GM04503 (cell line): ENCODE measurements at regions not wholly inside any gene's neighbourhood (a gene's known extent, or its start where the extent isn't known, plus 50 kb on each side); places are given as distances from the start of the nearest gene placed in this dataset.

Experiments used
- DNase-seq: peaks from one replicate; pipeline ENCODE4 v3.0.0-alpha.2; 2012; ENCODE audit warnings: low read depth

- no peak for DNase-seq
These were observed 237.1 kb upstream of the TLE4 start for GRCh38 chr9:79334711-79335110.

DNA sequence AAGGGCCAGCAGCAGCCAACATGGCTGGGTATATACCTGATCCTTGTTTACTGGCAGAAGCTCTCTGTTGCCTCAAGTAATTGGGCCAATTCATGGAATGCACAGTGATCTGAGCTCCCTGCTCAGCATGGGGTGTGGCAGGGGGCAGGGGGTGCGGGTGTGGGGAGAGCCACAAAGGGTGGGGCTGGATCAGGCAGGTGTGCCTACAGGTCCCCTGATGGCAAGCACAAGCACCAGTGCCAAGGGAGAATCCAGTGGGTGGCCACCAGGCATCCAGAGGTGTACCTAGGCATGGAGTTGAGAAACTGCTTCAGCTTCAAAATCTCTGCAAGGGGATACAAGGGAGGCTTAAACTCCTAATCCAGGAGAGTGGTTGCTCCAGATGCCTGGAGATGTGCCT, 235.8 kb upstream of the TLE4 start:
- no peak for DNase-seq

GRCh38 chr9:79341561-79341960, 230.2 kb upstream of the TLE4 start:
- no peak for DNase-seq

DNA sequence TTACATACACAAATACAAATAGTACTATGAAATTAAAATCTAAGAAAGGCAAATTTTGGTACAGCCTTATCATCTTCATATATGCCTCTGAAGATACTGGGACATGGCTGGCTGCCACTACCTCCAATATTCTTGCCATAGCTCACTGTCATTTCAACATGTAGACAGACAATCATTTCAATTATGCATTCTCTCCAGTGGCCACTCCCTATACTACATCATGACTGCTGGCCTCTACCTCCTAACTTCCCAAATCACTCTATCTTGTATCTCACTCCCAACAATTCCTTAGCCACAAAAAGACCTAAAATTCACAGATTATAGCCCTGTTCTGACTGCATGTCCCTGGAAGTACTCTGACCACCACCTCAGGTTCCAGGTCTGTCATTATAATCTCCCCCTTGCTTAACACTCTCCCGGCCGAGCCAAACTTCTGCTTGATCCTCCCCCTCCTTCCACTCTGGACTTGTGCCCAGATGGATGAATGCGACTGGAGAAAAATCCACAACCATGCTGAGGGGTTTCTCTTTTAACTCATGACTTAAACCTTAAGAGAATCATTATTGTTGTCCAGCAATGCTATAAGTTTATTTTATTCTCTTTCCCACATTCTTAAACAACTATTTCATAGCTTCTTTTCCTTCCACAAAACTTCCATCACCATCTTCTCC, 225.3 kb upstream of the TLE4 start:
- no peak for DNase-seq

DNA sequence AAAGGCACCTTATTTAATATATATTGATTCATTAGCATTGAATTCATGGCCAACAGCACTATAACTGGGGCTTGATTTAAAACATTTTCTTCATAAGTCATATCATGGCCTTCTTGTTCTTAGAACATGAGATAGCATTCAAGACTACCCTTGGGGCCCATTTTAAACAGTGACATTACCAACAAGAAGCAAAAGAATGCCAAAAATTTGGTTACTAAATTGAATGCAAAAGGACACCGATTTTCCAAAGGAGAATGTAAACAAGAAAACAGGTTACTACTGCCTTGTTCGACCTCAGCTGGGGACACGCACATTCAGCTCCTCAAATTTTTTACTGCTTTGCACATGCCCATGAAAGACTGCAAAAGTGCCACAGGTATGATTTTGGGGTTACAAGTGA, 219.4 kb upstream of the TLE4 start:
- DNase-seq: no peak

GRCh38 chr9:79353856-79354520, 217.8 kb upstream of the TLE4 start:
- DNase-seq: no peak

GRCh38 chr9:79357194-79357593, 214.6 kb upstream of the TLE4 start:
- DNase-seq: no peak

GRCh38 chr9:79357616-79358015, 214.1 kb upstream of the TLE4 start:
- no peak for DNase-seq

- no peak for DNase-seq
These were observed 211.1 kb upstream of the TLE4 start for GRCh38 chr9:79360387-79361347.

DNA sequence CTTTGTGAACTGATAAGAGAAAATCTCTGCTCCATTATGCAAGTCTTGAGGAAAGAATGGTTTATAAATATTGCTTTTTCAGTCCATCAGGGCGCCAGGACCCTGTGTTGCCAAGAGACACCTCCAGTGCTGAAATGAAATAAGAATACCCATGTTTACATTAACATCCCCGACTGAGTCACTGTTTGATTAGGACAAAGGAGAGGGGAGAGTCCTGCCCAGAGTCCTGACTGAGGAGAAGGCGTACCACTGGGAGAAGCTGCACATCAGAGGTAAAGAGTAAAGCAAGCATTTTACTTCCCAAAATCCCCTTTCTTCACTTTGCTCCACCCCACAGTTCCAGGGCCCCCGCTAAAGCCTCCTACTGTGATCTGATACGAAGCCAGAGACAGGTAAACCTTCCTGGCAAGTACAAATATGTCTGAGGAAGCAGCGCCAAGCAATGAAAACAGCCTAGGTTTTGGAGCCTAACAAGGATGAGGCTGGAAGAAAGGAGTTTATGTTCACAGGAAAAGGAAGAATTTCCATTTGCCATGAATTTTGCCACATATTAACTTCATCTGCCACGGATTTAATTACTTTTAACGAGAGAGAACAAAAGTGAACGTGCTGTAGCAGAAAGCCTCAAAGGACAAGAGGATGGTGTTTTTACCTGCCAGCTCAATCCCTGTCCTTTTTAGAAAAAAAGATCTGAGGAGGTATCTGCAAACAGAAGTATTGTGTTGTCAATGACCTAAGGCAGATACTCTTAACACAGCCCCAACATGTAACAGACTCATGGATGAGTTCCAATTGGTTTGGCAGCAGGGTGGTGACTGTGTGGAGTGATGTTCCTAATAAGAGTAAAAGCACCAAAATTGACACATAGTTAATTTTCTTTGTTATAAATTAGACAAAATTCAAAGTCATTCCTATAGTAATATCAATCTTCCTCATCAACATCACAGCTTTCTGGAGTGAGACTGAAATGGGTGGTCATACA, 209.4 kb upstream of the TLE4 start:
- DNase-seq: no peak

GRCh38 chr9:79369676-79370075, 202.1 kb upstream of the TLE4 start:
- DNase-seq: no peak

DNA sequence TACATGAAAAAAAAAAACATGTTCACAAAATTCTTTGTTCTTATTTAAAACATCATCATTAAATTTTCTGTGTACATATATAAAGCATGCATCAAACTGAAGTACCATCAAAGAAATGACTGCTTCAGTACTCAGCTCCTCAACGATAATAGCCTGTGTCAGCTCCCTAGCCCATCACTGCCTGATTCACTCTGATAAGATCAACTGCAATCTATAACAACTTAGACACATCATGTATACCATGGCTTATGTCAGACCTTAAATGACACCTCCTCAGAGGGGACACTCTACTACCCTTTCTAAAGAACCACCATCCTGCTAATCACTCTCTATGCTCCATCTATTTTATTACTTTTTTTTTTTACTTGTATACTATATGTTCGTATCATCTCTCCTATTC, 200.5 kb upstream of the TLE4 start:
- no peak for DNase-seq

- no peak for DNase-seq
These were observed 199.7 kb upstream of the TLE4 start for GRCh38 chr9:79371948-79372555.

DNA sequence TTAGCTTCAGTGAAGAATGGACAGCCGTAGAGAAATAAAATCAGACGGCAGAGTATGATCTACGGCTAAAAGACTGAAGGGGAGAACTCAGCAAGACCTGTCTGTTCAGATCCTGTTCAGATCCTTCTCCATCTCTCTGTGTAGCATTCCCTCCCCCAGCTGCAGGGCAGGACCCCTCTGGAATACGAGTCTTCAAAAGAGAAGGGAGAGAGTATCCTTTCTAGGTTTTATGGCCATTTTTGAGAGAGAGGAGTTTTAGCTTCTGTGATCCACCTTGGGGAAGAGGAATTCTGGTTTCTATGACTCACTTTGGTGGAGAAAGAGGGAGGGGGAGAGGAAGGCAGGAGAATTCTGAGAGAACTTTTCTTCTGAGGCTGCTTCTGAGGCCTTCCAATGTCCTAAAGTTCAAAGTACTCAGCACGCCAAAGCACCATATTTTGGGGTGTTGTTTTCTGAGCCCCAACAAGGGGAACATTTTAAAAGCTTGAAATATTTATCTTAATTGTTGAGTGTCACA, 194.4 kb upstream of the TLE4 start:
- no peak for DNase-seq

GRCh38 chr9:79378107-79378506, 193.7 kb upstream of the TLE4 start:
- DNase-seq: no peak

GRCh38 chr9:79382044-79382443, 189.7 kb upstream of the TLE4 start:
- no peak for DNase-seq

DNA sequence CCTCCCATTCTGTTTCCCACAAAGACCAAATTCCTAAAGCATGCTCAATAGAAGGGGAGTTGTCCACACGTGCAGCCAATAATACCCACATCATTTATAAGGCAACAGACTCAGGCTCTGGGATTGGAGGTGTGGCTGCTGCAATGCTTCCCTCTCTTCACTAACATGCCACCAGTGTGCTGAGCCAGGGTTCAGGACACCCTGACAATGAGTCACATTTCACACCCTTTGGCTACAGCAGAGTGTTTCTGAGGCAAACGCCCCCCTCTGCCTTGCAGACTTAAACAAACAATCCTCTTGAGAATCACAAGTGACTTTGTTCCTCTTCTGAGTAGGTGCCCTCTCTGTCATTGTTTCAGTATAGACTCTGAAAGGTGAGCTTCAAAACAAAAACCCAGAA, 189.3 kb upstream of the TLE4 start:
- DNase-seq: no peak

GRCh38 chr9:79383096-79383495, 188.7 kb upstream of the TLE4 start:
- DNase-seq: no peak

DNA sequence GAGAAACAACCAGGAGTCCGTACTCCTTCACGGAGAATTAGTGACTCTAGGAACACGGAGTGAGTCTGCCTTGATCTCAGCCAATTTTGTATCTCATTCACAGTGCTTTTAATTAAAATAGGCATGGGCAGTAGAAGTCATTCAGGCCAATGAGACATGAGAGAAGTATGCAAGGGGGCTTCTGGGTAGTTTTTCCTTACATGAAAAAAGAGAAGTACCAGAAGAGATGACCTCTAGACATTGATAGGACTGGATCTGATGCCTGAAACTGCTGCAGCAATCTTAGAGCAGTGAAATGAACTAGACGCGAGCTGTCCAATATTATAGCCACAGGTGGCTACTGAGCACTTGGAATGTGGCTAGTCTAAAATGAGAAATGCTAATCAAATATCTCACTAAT, 187.7 kb upstream of the TLE4 start:
- no peak for DNase-seq

DNA sequence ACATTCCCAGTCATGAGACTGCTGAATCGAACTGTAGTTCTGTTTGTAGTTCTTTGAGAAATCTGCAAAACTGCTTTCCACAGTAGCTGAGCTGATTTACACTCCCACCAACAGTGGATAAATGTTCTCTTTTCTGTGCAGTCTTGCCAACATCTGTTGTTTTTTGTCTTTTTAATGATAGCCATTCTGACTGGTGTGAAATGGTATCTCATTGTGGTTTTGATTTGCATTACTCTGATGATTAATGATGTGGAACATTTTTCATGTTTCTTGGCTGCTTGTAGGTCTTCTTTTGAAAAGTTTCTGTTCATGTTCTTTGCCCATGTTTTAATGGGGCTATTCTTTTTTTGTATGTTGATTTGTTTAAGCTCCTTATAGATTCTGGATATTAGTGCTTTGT, 187.3 kb upstream of the TLE4 start:
- DNase-seq: no peak
